Body of pancreas (tissue), 4 donors: ENCODE measurements at regions not wholly inside any gene's neighbourhood (a gene's known extent, or its start where the extent isn't known, plus 50 kb on each side); places are given as distances from the start of the nearest gene placed in this dataset.

Experiments
- POLR2A ChIP-seq, 3 donors: fragments of 450-650 bp; IDR thresholded peaks; one replicate each; pipeline ENCODE4 v1.6.1; 2016; ENCODE audit warnings: antibody characterized with exemption in 3 of 3, mild to moderate bottlenecking in 2 of 3
- TF ChIP-seq, protein P1 (sequence below), 7 experiments: fragments of 450-650 bp in 4 of 7; fragments of 200-600 bp in 3 of 7; sonication (generic) in 3 of 7; IDR thresholded peaks; one replicate each; pipeline ENCODE4 v1.5.1; 2016 to 2019; ENCODE audit warnings: antibody characterized with exemption in 7 of 7

DNA sequence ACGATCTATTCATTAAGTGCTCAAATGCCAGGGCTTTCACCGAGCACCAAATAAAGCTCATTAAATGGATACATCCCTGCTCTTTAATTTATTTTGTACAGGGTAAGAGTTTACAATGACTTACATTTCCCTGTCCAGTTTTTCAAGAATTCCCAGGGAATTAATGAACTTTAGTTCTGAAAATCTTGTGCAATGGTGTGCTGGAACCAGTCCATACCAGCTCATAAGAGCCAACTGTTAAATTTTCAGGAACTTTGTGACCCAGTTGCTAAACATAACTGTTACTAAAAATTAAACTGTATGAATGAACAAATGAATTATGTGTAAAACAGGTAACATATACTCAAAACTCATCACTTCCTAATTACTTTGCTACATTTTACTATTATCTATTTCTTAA lies 191.7 kb upstream of the RASGEF1B start:
- TF ChIP-seq, protein P1, sequence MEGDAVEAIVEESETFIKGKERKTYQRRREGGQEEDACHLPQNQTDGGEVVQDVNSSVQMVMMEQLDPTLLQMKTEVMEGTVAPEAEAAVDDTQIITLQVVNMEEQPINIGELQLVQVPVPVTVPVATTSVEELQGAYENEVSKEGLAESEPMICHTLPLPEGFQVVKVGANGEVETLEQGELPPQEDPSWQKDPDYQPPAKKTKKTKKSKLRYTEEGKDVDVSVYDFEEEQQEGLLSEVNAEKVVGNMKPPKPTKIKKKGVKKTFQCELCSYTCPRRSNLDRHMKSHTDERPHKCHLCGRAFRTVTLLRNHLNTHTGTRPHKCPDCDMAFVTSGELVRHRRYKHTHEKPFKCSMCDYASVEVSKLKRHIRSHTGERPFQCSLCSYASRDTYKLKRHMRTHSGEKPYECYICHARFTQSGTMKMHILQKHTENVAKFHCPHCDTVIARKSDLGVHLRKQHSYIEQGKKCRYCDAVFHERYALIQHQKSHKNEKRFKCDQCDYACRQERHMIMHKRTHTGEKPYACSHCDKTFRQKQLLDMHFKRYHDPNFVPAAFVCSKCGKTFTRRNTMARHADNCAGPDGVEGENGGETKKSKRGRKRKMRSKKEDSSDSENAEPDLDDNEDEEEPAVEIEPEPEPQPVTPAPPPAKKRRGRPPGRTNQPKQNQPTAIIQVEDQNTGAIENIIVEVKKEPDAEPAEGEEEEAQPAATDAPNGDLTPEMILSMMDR (IDR thresholded peaks at IDR 0.05) = no peak
- TF ChIP-seq POLR2A (IDR thresholded peaks at IDR 0.05) = no peak
